ENCODE measurements at regions not wholly inside any gene's neighbourhood (a gene's known extent, or its start where the extent isn't known, plus 50 kb on each side); places are given as distances from the start of the nearest gene placed in this dataset.

- TF ChIP-seq NFRKB (IDR thresholded peaks at IDR 0.05; ENCODE audit: low read depth) (no peak), PRPF4 (IDR thresholded peaks at IDR 0.05; ENCODE audit: insufficient read depth, low read depth, low read length, poor library complexity, severe bottlenecking) (no peak), SPI1 (IDR thresholded peaks at IDR 0.05; ENCODE audit: borderline replicate concordance, low read depth, low read length) (no peak), CREBBP (IDR thresholded peaks at IDR 0.05; ENCODE audit: low read depth, low read length) (no peak), ZNF133 (CRISPR knock-in tag; IDR thresholded peaks at IDR 0.05) (no peak), E2F8 (IDR thresholded peaks at IDR 0.05; ENCODE audit: low read depth, partially characterized antibody) (no peak), NR4A1 (CRISPR knock-in tag; IDR thresholded peaks at IDR 0.05) (no peak), NR4A1 (tag; IDR thresholded peaks at IDR 0.05) (no peak), PCBP1 (IDR thresholded peaks at IDR 0.05; ENCODE audit: low read depth, low read length, poor library complexity, severe bottlenecking) (no peak), RFX5 (IDR thresholded peaks at IDR 0.05; ENCODE audit: low read depth, low read length) (no peak), MXI1 (IDR thresholded peaks at IDR 0.05; ENCODE audit: low read depth, low read length) (no peak), ZNF324 (CRISPR knock-in tag; IDR thresholded peaks at IDR 0.05) (no peak), SETDB1 (IDR thresholded peaks at IDR 0.05; ENCODE audit: low read length) (no peak), SRSF1 (IDR thresholded peaks at IDR 0.05; ENCODE audit: low read depth, low read length) (no peak), E2F3 (CRISPR knock-in tag; IDR thresholded peaks at IDR 0.05) (no peak)
Measured at GRCh38 chr12:97756741-97757140, 294.1 kb downstream of the RMST start (continued).

Data from K562 (cell line).